Gastroesophageal sphincter (tissue), 3 donors: ENCODE measurements at regions not wholly inside any gene's neighbourhood (a gene's known extent, or its start where the extent isn't known, plus 50 kb on each side); places are given as distances from the start of the nearest gene placed in this dataset.

Experiments used
- CTCF ChIP-seq, 4 experiments: fragments of 200-600 bp in 2 of 4; fragments of 450-650 bp in 2 of 4; sonication (generic) in 1 of 4; IDR thresholded peaks; one replicate each; pipeline ENCODE4 v1.5.1; 2017 to 2019; ENCODE audit warnings: antibody characterized with exemption in 4 of 4, mild to moderate bottlenecking in 2 of 4, moderate library complexity in 2 of 4
- POLR2A ChIP-seq, 2 donors: fragments of 450-650 bp; IDR thresholded peaks; one replicate each; pipeline ENCODE4 v1.6.1; 2017; ENCODE audit warnings: antibody characterized with exemption in 2 of 2, mild to moderate bottlenecking in 2 of 2, moderate library complexity in 1 of 2
- POLR2AphosphoS5 ChIP-seq: sonication (generic); formaldehyde crosslinking; IDR thresholded peaks from one replicate; pipeline ENCODE4 v1.6.1; 2017; ENCODE audit warnings: antibody characterized with exemption

GRCh38 chr13:106905380-106906162 lies 337.6 kb upstream of the ARGLU1 start:
- TF ChIP-seq CTCF (IDR thresholded peaks at IDR 0.05) = no peak
- no peak for TF ChIP-seq POLR2A (IDR thresholded peaks at IDR 0.05)
- no peak for TF ChIP-seq POLR2AphosphoS5
